Upper lobe of right lung (tissue), 1 donor: ENCODE measurements at regions not wholly inside any gene's neighbourhood (a gene's known extent, or its start where the extent isn't known, plus 50 kb on each side); places are given as distances from the start of the nearest gene placed in this dataset.

Experiments used
- ATAC-seq: fragments of 200-7000 bp; cut with Tn5 transposase; one replicate; pipeline ENCODE4 v1.9.1; 2020; ENCODE audit warnings: mild to moderate bottlenecking, moderate library complexity
- DNase-seq: peaks from one replicate; pipeline ENCODE4 v3.0.0-alpha.2; 2020
- H3K27ac ChIP-seq: fragments of 200-600 bp; one replicate; pipeline ENCODE4 v1.8.0; 2022
- H3K27me3 ChIP-seq: fragments of 200-600 bp; one replicate; pipeline ENCODE4 v1.8.0; 2022; ENCODE audit warnings: mild to moderate bottlenecking
- H3K36me3 ChIP-seq: fragments of 200-600 bp; one replicate; pipeline ENCODE4 v1.8.0; 2022
- H3K4me1 ChIP-seq: fragments of 200-600 bp; one replicate; pipeline ENCODE4 v1.8.0; 2022
- H3K4me3 ChIP-seq: fragments of 200-600 bp; one replicate; pipeline ENCODE4 v1.8.0; 2022; ENCODE audit warnings: mild to moderate bottlenecking
- H3K9me3 ChIP-seq: fragments of 200-600 bp; one replicate; pipeline ENCODE4 v1.8.0; 2022
- intact Hi-C: fragments of 100-400 bp; cut with DNase I; formaldehyde crosslinking; loops from one replicate; pipeline ENCODE4 v1.11.0; 2022
- TF ChIP-seq, protein P1 (sequence below): fragments of 200-600 bp; IDR thresholded peaks from one replicate; pipeline ENCODE4 v1.8.0; 2022; ENCODE audit warnings: antibody characterized with exemption
- donor health status: DM: no; HTN: yes; CAD: no; lungs with severe emphysema.

DNA sequence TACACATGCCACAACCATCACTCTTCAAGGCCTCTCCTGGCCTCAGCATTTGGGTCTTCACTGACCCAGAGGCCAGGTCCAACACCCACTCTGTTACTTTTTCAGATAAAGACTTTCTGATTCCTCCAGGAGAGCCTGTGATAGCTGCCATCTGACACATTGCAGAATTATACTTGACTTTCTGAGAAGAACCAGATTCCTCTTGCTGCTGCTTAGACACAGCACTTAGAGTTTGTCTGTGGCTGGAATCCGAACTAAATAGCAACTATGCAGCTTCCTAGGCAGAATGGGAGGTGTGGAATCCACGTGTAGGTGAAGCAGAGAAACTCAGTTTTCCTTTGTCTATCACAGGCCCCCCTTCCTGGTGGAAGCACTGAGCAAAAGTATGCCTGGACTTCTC lies 344.7 kb upstream of the SLC30A5 start:
- DNase-seq (no peak), ATAC-seq (no peak)
- no peaks in the 10 kb centered on the region for H3K36me3 ChIP-seq
- H3K9me3 ChIP-seq: no peaks in the 10 kb centered on the region
- H3K4me3 ChIP-seq: no peak overlapping the region
- H3K27ac ChIP-seq: no peak overlapping the region
- no peaks in the 10 kb centered on the region for H3K4me1 ChIP-seq
- TF ChIP-seq, protein P1, sequence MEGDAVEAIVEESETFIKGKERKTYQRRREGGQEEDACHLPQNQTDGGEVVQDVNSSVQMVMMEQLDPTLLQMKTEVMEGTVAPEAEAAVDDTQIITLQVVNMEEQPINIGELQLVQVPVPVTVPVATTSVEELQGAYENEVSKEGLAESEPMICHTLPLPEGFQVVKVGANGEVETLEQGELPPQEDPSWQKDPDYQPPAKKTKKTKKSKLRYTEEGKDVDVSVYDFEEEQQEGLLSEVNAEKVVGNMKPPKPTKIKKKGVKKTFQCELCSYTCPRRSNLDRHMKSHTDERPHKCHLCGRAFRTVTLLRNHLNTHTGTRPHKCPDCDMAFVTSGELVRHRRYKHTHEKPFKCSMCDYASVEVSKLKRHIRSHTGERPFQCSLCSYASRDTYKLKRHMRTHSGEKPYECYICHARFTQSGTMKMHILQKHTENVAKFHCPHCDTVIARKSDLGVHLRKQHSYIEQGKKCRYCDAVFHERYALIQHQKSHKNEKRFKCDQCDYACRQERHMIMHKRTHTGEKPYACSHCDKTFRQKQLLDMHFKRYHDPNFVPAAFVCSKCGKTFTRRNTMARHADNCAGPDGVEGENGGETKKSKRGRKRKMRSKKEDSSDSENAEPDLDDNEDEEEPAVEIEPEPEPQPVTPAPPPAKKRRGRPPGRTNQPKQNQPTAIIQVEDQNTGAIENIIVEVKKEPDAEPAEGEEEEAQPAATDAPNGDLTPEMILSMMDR: no peak
- no peaks in the 10 kb centered on the region for H3K27me3 ChIP-seq
- intact Hi-C loops: no loop called here

DNA sequence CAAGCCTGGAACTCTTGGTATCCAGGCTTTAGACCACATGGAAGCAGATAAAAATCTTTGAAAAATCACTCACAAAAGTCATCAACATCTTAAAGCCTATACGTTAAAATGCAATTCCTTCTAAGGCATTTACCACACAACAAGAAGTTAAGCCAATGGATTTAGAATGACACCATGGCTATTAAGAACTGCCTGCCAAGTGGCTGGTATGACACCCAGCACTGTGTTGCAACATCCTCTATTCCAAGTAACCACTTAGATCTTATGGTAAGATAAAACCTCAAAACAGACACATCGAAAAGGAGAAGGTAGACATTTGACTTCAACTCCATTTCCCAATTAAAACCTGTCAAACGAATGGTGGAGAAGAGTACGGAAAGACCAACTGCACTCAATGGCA lies 344.2 kb upstream of the SLC30A5 start:
- no peaks in the 10 kb centered on the region for H3K36me3 ChIP-seq
- DNase-seq (no peak), ATAC-seq (no peak)
- H3K9me3 ChIP-seq: no peaks in the 10 kb centered on the region
- H3K4me1 ChIP-seq: no peaks in the 10 kb centered on the region
- intact Hi-C loops: no loop called here
- TF ChIP-seq, protein P1: no peak
- no peak overlapping the region for H3K27ac ChIP-seq
- no peak overlapping the region for H3K4me3 ChIP-seq
- H3K27me3 ChIP-seq: no peaks in the 10 kb centered on the region

DNA sequence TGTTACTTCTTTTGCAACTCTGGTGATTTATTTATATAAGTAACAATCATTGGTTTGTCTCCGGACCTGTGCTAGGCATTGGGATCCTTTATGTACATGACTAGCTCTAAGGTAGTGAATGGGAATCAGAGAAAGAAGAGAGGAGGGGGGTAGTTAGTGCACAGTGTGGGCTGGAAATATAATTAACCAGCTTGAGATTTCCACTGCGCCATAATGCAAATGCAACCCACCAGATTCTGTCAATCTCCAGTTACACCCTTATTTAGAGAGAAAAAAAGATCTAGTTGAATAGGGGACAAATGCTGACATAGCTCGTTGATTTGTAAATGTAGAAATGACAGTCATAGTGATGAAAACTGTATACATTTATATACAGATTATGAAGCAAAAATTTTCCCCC lies 342.2 kb upstream of the SLC30A5 start:
- intact Hi-C loops: no loop called here

DNA sequence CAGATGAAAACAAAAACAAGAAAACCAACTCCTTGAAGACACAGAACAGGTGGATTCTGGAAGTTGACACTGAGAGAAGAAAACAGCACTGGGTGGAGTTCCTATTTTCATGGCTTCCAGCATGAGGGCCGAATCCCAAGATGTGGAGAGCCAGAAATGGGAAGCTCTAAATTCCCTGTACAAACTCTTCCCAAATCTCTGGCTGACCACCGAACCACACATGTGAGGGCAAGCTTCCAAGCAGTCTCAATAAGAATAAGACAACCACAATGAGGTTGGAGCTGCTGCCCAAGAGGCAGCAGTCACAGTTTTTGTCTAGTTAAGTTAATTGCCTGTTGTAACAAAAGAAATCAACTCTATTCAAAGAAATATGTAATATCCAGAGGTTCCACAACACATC lies 339.3 kb upstream of the SLC30A5 start:
- intact Hi-C loops: no loop called here
- DNase-seq (no peak), ATAC-seq (no peak)
- no peak overlapping the region for H3K27ac ChIP-seq
- TF ChIP-seq, protein P1: no peak
- no peaks in the 10 kb centered on the region for H3K27me3 ChIP-seq
- no peaks in the 10 kb centered on the region for H3K4me1 ChIP-seq
- no peaks in the 10 kb centered on the region for H3K36me3 ChIP-seq
- no peak overlapping the region for H3K4me3 ChIP-seq
- no peaks in the 10 kb centered on the region for H3K9me3 ChIP-seq

More for the DNA sequence above, 342.2 kb upstream of the SLC30A5 start:
- Histone ChIP-seq H3K9me3 (no peaks in the 10 kb centered on the region), H3K4me1 (no peaks in the 10 kb centered on the region), H3K27ac (no peak overlapping the region), H3K27me3 (no peaks in the 10 kb centered on the region), H3K36me3 (no peaks in the 10 kb centered on the region), H3K4me3 (no peak overlapping the region)
- TF ChIP-seq, protein P1: no peak
- DNase-seq (no peak), ATAC-seq (no peak)

DNA sequence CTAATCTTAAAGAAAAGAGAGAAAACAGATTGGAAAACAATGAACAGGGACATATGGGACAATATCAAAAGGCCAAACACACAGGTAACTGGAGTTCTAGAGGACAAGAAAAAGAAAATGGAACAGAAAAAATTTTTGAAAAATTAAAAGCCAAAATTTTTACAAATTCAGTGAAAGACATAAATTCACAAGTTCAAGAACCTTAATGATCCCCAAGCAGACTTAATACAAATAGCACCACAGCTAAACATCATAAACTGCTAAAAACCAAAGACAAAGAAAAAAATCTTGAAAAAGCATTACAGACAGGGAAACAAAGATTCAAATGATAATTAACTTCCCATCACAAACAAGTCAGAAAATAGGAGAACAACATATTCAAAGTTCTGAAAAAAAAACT lies 338.5 kb upstream of the SLC30A5 start:
- no peaks in the 10 kb centered on the region for H3K9me3 ChIP-seq
- no peaks in the 10 kb centered on the region for H3K27me3 ChIP-seq
- H3K4me3 ChIP-seq: no peak overlapping the region
- no peak overlapping the region for H3K27ac ChIP-seq
- no peaks in the 10 kb centered on the region for H3K4me1 ChIP-seq
- DNase-seq (no peak), ATAC-seq (no peak)
- TF ChIP-seq, protein P1: no peak
- intact Hi-C loops: no loop called here
- H3K36me3 ChIP-seq: no peaks in the 10 kb centered on the region

DNA sequence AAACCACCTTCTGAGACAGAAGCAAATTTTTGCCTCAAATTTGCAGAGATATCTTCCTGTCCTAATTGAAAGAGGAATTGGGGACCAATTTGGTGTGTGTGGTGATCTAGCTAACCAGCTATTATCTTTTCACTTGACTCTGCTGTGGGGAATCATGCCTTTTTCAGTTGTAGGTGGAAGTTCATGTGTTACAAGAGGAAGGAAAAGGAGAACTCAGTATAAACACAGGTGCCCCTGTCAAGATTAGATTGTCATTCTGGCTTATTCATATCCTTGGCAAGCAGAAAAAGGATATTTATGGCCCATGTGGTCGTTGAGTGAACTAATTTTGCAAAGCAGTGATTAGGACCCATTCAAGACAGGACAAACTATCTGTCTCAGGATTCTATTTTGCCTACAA lies 336.8 kb upstream of the SLC30A5 start:
- DNase-seq (no peak), ATAC-seq (no peak)
- TF ChIP-seq, protein P1: no peak
- no peaks in the 10 kb centered on the region for H3K36me3 ChIP-seq
- no peaks in the 10 kb centered on the region for H3K4me1 ChIP-seq
- H3K9me3 ChIP-seq: no peaks in the 10 kb centered on the region
- no peaks in the 10 kb centered on the region for H3K27me3 ChIP-seq
- no peak overlapping the region for H3K4me3 ChIP-seq
- no peak overlapping the region for H3K27ac ChIP-seq
- intact Hi-C loops: no loop called here
